Large intestine (tissue), 3 donors: ENCODE measurements at regions not wholly inside any gene's neighbourhood (a gene's known extent, or its start where the extent isn't known, plus 50 kb on each side); places are given as distances from the start of the nearest gene placed in this dataset.
A peak's percentile ranks its signal among the peaks of the same experiment; 100 is the strongest.

ENCODE experiments used
- DNase-seq, 2 donors: peaks; one replicate each; pipeline versions ENCODE4 v3.0.0 to v3.0.0-alpha.2; 2013
- H3K27ac ChIP-seq: one replicate; pipeline ENCODE4 v1.5.1; 2013; ENCODE audit warnings: low read length
- H3K27me3 ChIP-seq: 2 replicates; pipeline ENCODE4 v1.6.1; 2013; ENCODE audit warnings: low read length; ENCODE audit not compliant: control insufficient read depth, insufficient read depth
- H3K36me3 ChIP-seq: 2 replicates; pipeline ENCODE4 v1.6.1; 2013; ENCODE audit warnings: low read length; ENCODE audit not compliant: control insufficient read depth, insufficient read depth
- H3K4me1 ChIP-seq: one replicate; pipeline ENCODE4 v1.6.1; 2013; ENCODE audit warnings: low read length; ENCODE audit not compliant: control insufficient read depth, insufficient read depth
- H3K4me3 ChIP-seq: one replicate; pipeline ENCODE4 v1.5.1; 2013; ENCODE audit warnings: low read length
- H3K9me3 ChIP-seq: one replicate; pipeline ENCODE4 v1.6.1; 2013; ENCODE audit warnings: mild to moderate bottlenecking, low read depth, low read length, moderate library complexity; ENCODE audit not compliant: control insufficient read depth
- WGBS: methylation state at CpG from one replicate; pipeline ENCODE4 v1.1.5; 2013; ENCODE audit warnings: low lambda C conversion rate; ENCODE audit not compliant: insufficient coverage; 5-methylcytosine and 5-hydroxymethylcytosine counted together

DNA sequence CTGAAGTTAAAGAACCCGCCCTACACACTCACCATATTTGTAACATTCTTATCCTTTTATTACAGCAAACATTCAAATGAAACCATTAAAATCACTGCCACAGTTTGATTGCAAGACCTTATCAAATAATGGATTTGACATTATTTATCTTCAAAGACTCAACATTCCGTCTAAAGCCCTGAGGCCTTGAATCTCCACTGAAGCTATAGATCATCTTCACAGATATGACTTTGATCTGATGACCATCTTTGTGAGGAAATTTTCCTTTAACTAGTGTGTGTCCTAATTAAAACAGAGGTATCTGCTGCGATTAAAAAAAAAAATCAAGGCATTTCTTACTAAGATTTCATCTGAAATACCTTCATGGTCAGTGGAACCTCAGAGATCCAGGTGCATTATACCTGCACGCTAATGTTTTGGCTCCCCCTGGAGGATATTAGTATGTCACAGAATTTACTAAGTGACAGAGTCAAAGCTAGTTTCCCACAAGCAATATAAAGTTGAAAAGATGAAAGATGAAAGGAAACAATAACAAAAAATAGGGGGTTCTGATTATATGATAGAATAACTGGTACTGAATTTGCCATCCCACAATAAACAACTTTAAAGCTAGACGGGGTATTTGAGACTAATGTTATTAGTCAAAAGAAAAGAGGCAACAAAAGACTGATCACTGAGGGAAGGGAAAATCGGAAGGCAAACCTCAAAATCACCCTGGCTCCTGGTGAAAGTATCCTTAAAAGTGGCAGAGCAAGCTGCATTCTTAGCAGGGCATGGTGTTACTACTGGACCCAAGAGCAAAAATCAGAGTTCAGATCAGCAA, 923.4 kb downstream of the NCAM2 start:
- Histone ChIP-seq H3K4me3 (no peak overlapping the region), H3K36me3 (no peaks in the 10 kb centered on the region), H3K27ac (no peak overlapping the region), H3K27me3 (no peaks in the 10 kb centered on the region), H3K9me3 (no peaks in the 10 kb centered on the region), H3K4me1 (no peaks in the 10 kb centered on the region)
- DNase-seq: peak in 1 of 2 donors; percentile 10
- 37% methylated on average over 3 of the region's 6 CpGs for WGBS

DNA sequence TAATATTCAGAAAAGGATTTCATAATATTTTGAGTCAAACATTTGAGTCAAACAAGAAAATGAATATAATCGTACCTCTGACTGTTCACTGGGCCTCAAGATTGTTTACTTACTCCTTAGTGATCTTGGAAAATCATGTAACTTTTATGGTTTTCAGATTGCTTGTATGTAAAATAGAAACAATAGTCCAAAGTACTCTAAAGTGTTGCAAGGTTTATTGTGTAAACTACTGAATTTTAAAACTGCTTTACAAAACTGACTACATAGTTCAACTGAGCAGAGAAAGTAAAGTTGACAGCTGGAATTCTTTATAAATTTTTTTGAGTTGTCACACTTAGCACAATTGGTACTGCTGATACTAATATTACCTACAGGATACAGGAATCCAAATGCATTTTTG, 931.0 kb downstream of the NCAM2 start:
- H3K27ac ChIP-seq: no peak overlapping the region
- no peaks in the 10 kb centered on the region for H3K9me3 ChIP-seq
- no peak overlapping the region for H3K4me3 ChIP-seq
- H3K27me3 ChIP-seq: no peaks in the 10 kb centered on the region
- peak; percentile 10 to 58 for DNase-seq
- WGBS: no CpG with 5 or more reads among the region's 1 CpG
- H3K36me3 ChIP-seq: no peaks in the 10 kb centered on the region
- H3K4me1 ChIP-seq: no peaks in the 10 kb centered on the region

DNA sequence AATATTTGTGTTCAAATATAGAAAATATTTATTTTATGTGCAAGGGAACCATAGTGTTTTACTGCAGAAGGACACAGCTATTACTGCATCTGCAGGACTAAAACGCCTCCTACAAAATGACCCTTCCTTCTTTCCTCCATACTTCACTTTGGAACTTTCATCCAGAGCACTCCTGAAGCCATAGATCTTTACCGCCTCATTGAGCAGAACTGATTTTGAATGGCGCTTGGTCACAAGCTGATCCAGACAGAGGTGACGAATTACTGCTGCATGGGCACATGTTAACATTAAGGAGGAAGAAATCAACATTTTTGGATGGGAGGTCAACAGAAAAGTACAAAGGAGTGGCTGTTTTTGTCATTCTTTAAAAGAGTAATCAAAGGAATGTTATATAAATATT, 931.6 kb downstream of the NCAM2 start:
- WGBS: 95% methylated on average over 3 of the region's 4 CpGs
- Histone ChIP-seq H3K9me3 (no peaks in the 10 kb centered on the region), H3K36me3 (no peaks in the 10 kb centered on the region), H3K4me3 (no peak overlapping the region), H3K27ac (no peak overlapping the region), H3K27me3 (no peaks in the 10 kb centered on the region), H3K4me1 (no peaks in the 10 kb centered on the region)
- no peak for DNase-seq

GRCh38 chr21:21952566-21952965, 954.4 kb downstream of the NCAM2 start:
- Histone ChIP-seq H3K27ac (no peak overlapping the region), H3K4me1 (no peaks in the 10 kb centered on the region), H3K36me3 (no peaks in the 10 kb centered on the region), H3K9me3 (no peaks in the 10 kb centered on the region), H3K4me3 (no peak overlapping the region), H3K27me3 (no peaks in the 10 kb centered on the region)
- no peak for DNase-seq
- 78% methylated on average over 1 of the region's 3 CpGs for WGBS

DNA sequence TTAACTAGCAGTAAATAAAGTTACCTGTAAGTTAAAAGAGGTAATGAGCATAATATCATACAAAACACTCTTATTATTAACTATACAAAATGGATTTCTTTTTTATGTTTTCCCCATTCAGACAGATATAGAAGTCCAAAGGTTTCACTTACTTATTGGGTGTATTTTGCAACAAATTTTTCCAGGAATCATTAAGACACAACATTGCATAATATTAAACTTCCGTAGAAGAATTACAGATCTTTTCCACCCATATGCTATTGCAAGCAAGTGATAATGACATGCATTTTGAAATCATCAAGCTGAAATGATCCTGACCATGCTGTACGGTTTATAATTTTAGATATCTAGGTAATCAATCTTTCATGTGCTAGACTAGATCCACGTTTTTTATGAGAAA, 957.0 kb downstream of the NCAM2 start:
- H3K27ac ChIP-seq: no peak overlapping the region
- no peaks in the 10 kb centered on the region for H3K36me3 ChIP-seq
- no peak overlapping the region for H3K4me3 ChIP-seq
- no peaks in the 10 kb centered on the region for H3K4me1 ChIP-seq
- no peak for DNase-seq
- H3K9me3 ChIP-seq: no peaks in the 10 kb centered on the region
- no peaks in the 10 kb centered on the region for H3K27me3 ChIP-seq
- 65% methylated on average over 2 of the region's 3 CpGs for WGBS

- H3K4me1 ChIP-seq: no peaks in the 10 kb centered on the region
- peaks cover 5% of the 10 kb centered on the region for H3K9me3 ChIP-seq
- H3K27me3 ChIP-seq: no peaks in the 10 kb centered on the region
- no peak for DNase-seq
- H3K36me3 ChIP-seq: no peaks in the 10 kb centered on the region
- 83% methylated on average over 1 of the region's 1 CpG for WGBS
- H3K27ac ChIP-seq: no peak overlapping the region
- H3K4me3 ChIP-seq: no peak overlapping the region
Observed at GRCh38 chr21:21957490-21957889, 959.3 kb downstream of the NCAM2 start.

DNA sequence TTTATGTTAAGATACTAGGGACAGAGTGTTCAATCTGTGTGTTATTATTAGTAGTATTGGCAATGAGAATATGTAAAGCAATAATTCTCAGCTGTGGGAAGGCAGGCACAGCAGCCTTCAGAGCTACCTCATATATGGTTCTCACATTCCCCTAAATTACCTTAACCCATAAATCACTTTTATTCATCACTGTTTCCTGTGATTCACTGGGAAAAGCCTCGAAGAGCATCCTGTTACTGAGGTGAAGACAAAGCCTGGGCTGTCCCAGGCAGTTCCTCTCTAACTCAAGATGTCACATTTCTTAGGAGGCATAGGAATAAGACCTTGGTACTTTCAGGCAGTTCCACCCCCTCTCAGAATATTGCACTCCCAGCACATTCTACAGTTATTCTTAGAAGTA, 965.7 kb downstream of the NCAM2 start:
- Histone ChIP-seq H3K4me3 (no peak overlapping the region), H3K9me3 (peaks cover 14% of the 10 kb centered on the region), H3K27me3 (no peaks in the 10 kb centered on the region), H3K27ac (no peak overlapping the region), H3K36me3 (no peaks in the 10 kb centered on the region), H3K4me1 (no peaks in the 10 kb centered on the region)
- no peak for DNase-seq
- WGBS: no CpG with 5 or more reads among the region's 1 CpG

DNA sequence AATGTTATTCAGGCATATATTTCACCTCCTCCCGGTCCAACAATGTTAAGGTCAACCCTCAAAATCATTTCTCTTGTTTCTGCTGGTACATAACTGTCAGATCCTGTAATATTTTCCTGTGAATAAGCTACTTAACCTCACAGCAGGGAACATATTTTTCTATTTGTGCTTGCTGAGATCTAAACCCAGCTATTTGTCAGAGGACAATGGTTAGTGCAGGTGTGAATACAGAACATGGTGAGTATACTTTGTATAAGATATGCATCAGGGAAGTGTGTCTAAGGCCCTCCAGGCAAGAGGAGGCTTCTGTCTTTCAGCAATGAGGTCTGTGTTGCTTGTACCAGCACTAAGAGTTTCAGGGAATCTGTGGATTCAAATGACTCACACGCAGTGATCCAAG, 970.6 kb downstream of the NCAM2 start:
- H3K27me3 ChIP-seq: no peaks in the 10 kb centered on the region
- no peak overlapping the region for H3K27ac ChIP-seq
- no peak overlapping the region for H3K4me3 ChIP-seq
- no peak for DNase-seq
- H3K36me3 ChIP-seq: no peaks in the 10 kb centered on the region
- no peaks in the 10 kb centered on the region for H3K4me1 ChIP-seq
- peaks cover 9% of the 10 kb centered on the region for H3K9me3 ChIP-seq
- no CpG with 5 or more reads among the region's 2 CpGs for WGBS

DNA sequence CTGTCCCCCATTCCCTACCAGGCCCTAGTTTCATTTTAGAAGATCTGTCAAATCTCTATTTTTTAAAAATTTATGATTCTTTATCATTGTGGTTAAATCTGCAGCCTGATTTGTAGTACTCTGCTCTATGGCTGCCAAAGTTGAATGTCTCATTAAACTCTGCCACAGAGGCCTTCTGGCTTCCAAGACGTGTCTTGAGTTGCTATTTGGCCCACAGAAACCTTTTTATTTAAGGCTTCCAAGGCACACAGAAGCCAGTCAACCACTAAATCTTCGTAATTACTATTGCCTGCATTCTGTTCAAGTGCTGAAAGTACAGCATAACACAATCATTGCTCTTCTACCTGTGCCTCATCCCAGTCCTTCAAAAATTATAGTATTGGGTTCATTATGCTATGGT, 971.0 kb downstream of the NCAM2 start:
- Histone ChIP-seq H3K36me3 (no peaks in the 10 kb centered on the region), H3K4me3 (no peak overlapping the region), H3K9me3 (peaks cover 9% of the 10 kb centered on the region), H3K27me3 (no peaks in the 10 kb centered on the region), H3K4me1 (no peaks in the 10 kb centered on the region), H3K27ac (no peak overlapping the region)
- no peak for DNase-seq
- WGBS: 100% methylated on average over 1 of the region's 2 CpGs

- Histone ChIP-seq H3K4me3 (no peak overlapping the region), H3K27me3 (no peaks in the 10 kb centered on the region), H3K9me3 (no peaks in the 10 kb centered on the region), H3K4me1 (no peaks in the 10 kb centered on the region), H3K27ac (no peak overlapping the region), H3K36me3 (no peaks in the 10 kb centered on the region)
- no peak for DNase-seq
- 83% methylated on average over 1 of the region's 4 CpGs for WGBS
Observed at GRCh38 chr21:21971384-21971783, 973.2 kb downstream of the NCAM2 start.

DNA sequence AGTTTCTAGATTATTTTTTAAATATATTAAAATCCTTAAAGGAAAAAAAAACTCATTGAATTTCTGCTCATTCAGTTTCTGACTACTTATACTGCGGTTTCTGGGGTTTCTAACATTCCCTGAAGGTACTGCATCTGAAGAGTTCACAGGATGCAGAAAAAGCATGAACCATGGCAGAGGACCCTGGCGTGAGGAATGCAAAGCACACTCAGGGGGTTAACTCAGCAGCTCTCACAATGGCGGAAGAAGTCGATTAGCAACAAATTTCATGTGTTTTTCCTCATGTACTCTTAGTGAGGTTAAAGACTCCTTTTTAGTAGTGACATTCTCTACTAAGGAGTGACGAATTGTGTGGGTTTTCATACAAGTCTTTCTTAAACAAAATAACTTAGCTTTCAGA, 975.6 kb downstream of the NCAM2 start:
- Histone ChIP-seq H3K27me3 (no peaks in the 10 kb centered on the region), H3K4me1 (no peaks in the 10 kb centered on the region), H3K27ac (no peak overlapping the region), H3K4me3 (no peak overlapping the region), H3K36me3 (no peaks in the 10 kb centered on the region), H3K9me3 (no peaks in the 10 kb centered on the region)
- WGBS: no CpG with 5 or more reads among the region's 5 CpGs
- no peak for DNase-seq
